ENCODE measurements at regions not wholly inside any gene's neighbourhood (a gene's known extent, or its start where the extent isn't known, plus 50 kb on each side); places are given as distances from the start of the nearest gene placed in this dataset.

GRCh38 chr5:12772276-12772675 is 868.0 kb upstream of the CTNND2 start:
- Histone ChIP-seq H3K14ac (ENCODE audit: insufficient read depth, low read length) (no peak overlapping the region), H3K27ac (ENCODE audit: insufficient read length, low read depth, low read length) (no peak overlapping the region), H3K9me3 (ENCODE audit: control insufficient read depth, low read depth, low read length) (no peaks in the 10 kb centered on the region), H3K27me3 (ENCODE audit: insufficient read depth, low read length) (no peaks in the 10 kb centered on the region), H3K23me2 (ENCODE audit: insufficient read length, low read depth, low read length, poor library complexity, severe bottlenecking) (no peaks in the 10 kb centered on the region), H3K18ac (ENCODE audit: insufficient read length, low read depth, low read length) (no peak overlapping the region), H4K91ac (ENCODE audit: insufficient read length, low read depth, low read length) (no peak overlapping the region), H2BK120ac (ENCODE audit: low read depth, low read length, poor library complexity, severe bottlenecking) (no peak overlapping the region), H4K5ac (ENCODE audit: insufficient read length, low read depth, low read length) (no peak overlapping the region), H4K20me1 (ENCODE audit: control insufficient read depth, insufficient read depth, insufficient read length) (no peaks in the 10 kb centered on the region), H4K8ac (replicated peaks; ENCODE audit: insufficient read length, low read depth, low read length) (no peak overlapping the region), H3K23ac (ENCODE audit: insufficient read length, low read depth, low read length) (no peak overlapping the region), H2AFZ (ENCODE audit: low read length) (no peak overlapping the region), H3K9ac (ENCODE audit: extremely low read depth, insufficient read length, low read length) (no peak overlapping the region), H2BK12ac (ENCODE audit: insufficient read length, low read depth, low read length) (no peak overlapping the region), H3K4me1 (ENCODE audit: insufficient read depth, low read length) (no peaks in the 10 kb centered on the region), H3K4me2 (ENCODE audit: insufficient read depth, insufficient read length, low read length) (no peak overlapping the region), H2AK5ac (ENCODE audit: insufficient read length, low read length) (no peak overlapping the region), H3K4ac (ENCODE audit: low read depth, low read length) (no peak overlapping the region), H3K79me2 (ENCODE audit: insufficient read depth, low read length) (no peaks in the 10 kb centered on the region), H3K56ac (ENCODE audit: insufficient read length, low read depth, low read length) (no peak overlapping the region), H2BK15ac (ENCODE audit: low read depth, low read length) (no peak overlapping the region), H2BK5ac (ENCODE audit: insufficient read length, low read length) (no peak overlapping the region), H3K79me1 (ENCODE audit: insufficient read depth, low read depth, low read length, poor library complexity, severe bottlenecking) (no peaks in the 10 kb centered on the region), H2BK20ac (ENCODE audit: low read depth, low read length, poor library complexity, severe bottlenecking) (no peak overlapping the region), H3T11ph (ENCODE audit: low read length) (no peak overlapping the region)
- TF ChIP-seq CTCF (conservative IDR thresholded peaks at IDR 0.05) = no peak
- peaks cover 0 to 4% of the 10 kb centered on the region in 2 experiments; a peak in 3 of 5 replicates for H3K9me3 Mint-ChIP-seq
- WGBS (ENCODE audit: extremely low coverage, insufficient read length, low lambda C conversion rate) = no CpG with 5 or more reads among the region's 4 CpGs
- H3K4me3 Mint-ChIP-seq = no peak overlapping the region
- H3K27ac Mint-ChIP-seq = no peak overlapping the region
- H3K36me3 Mint-ChIP-seq (ENCODE audit: insufficient read depth in 1 of 3, low read depth in 3 of 3) = peaks cover 0 to 4% (median 0%) of the 10 kb centered on the region in 3 experiments; a peak in 2 of 7 replicates
- no peaks in the 10 kb centered on the region for H3K27me3 Mint-ChIP-seq (ENCODE audit: low read depth)
- no peaks in the 10 kb centered on the region for H3K4me1 Mint-ChIP-seq
- no peak for DNase-seq
